Tibial nerve (tissue), 4 donors: ENCODE measurements at regions not wholly inside any gene's neighbourhood (a gene's known extent, or its start where the extent isn't known, plus 50 kb on each side); places are given as distances from the start of the nearest gene placed in this dataset.

Experiments used
- DNase-seq, 2 donors: peaks; one replicate each; pipeline ENCODE4 v3.0.0-alpha.2; 2019; ENCODE audit warnings: low spot score in 2 of 2
- H3K27ac ChIP-seq, 4 donors: fragments of 200-600 bp; sonication (generic) in 3 of 4; one replicate each; pipeline ENCODE4 v1.5.1; 2017 to 2019; ENCODE audit warnings: mild to moderate bottlenecking in 1 of 4
- H3K27me3 ChIP-seq, 2 donors: fragments of 200-600 bp; sonication (generic) in 1 of 2; one replicate each; pipeline versions ENCODE4 v1.5.1 to v1.6.0; 2017 to 2019
- H3K36me3 ChIP-seq, 3 donors: fragments of 200-600 bp; sonication (generic); one replicate each; pipeline ENCODE4 v1.5.1; 2018 to 2019
- H3K4me1 ChIP-seq, 4 donors: fragments of 200-600 bp; sonication (generic) in 3 of 4; one replicate each; pipeline ENCODE4 v1.5.1; 2017 to 2019
- H3K4me3 ChIP-seq, 4 donors: fragments of 200-600 bp; sonication (generic) in 3 of 4; one replicate each; pipeline ENCODE4 v1.5.1; 2017 to 2019; ENCODE audit warnings: mild to moderate bottlenecking in 1 of 4, moderate library complexity in 1 of 4
- H3K9me3 ChIP-seq, 4 donors: fragments of 200-600 bp; sonication (generic) in 3 of 4; one replicate each; pipeline ENCODE4 v1.5.1; 2017 to 2019
- CTCF ChIP-seq, 5 experiments: fragments of 200-600 bp in 3 of 5; fragments of 450-650 bp in 2 of 5; sonication (generic) in 3 of 5; IDR thresholded peaks; one replicate each; pipeline ENCODE4 v1.5.1; 2016 to 2019; ENCODE audit warnings: antibody characterized with exemption in 5 of 5, mild to moderate bottlenecking in 3 of 5, moderate library complexity in 2 of 5
- EP300 ChIP-seq, 2 donors: sonication (generic); formaldehyde crosslinking; IDR thresholded peaks; one replicate each; pipeline ENCODE4 v1.6.1; 2017; ENCODE audit warnings: antibody characterized with exemption in 2 of 2, mild to moderate bottlenecking in 1 of 2
- POLR2A ChIP-seq, 2 donors: fragments of 450-650 bp; IDR thresholded peaks; one replicate each; pipeline ENCODE4 v1.6.1; 2017; ENCODE audit warnings: antibody characterized with exemption in 2 of 2, mild to moderate bottlenecking in 2 of 2, moderate library complexity in 2 of 2
- WGBS, 2 donors: methylation state at CpG; one replicate each; pipeline ENCODE4 v1.1.5; 2018; 5-methylcytosine and 5-hydroxymethylcytosine counted together

GRCh38 chr9:81237565-81238231, 451.6 kb downstream of the TLE1 start:
- TF ChIP-seq CTCF (IDR thresholded peaks at IDR 0.05) (no peak), EP300 (IDR thresholded peaks at IDR 0.05) (no peak), POLR2A (IDR thresholded peaks at IDR 0.05) (no peak)
- H3K36me3 ChIP-seq: no peaks in the 10 kb centered on the region
- no peaks in the 10 kb centered on the region for H3K9me3 ChIP-seq
- DNase-seq: no peak
- no peak overlapping the region for H3K4me3 ChIP-seq
- WGBS, 2 donors: 82 to 85% methylated on average over 3 of the region's 3 CpGs
- H3K4me1 ChIP-seq: no peaks in the 10 kb centered on the region
- no peak overlapping the region for H3K27ac ChIP-seq
- no peaks in the 10 kb centered on the region for H3K27me3 ChIP-seq

- H3K4me1 ChIP-seq: no peaks in the 10 kb centered on the region
- no peak for DNase-seq
- no peaks in the 10 kb centered on the region for H3K27me3 ChIP-seq
- no peaks in the 10 kb centered on the region for H3K9me3 ChIP-seq
- no peak overlapping the region for H3K27ac ChIP-seq
- H3K4me3 ChIP-seq: no peak overlapping the region
- no peaks in the 10 kb centered on the region for H3K36me3 ChIP-seq
- 77 to 78% methylated on average over 6 of the region's 6 CpGs for WGBS, 2 donors
- TF ChIP-seq CTCF (IDR thresholded peaks at IDR 0.05): no peak
- TF ChIP-seq EP300 (IDR thresholded peaks at IDR 0.05): no peak
- TF ChIP-seq POLR2A (IDR thresholded peaks at IDR 0.05): no peak
Observed at GRCh38 chr9:81234924-81235610, 454.3 kb downstream of the TLE1 start.

- 2 to 53% methylated on average over 1 of the region's 1 CpG for WGBS, 2 donors
- H3K27me3 ChIP-seq: no peaks in the 10 kb centered on the region
- no peaks in the 10 kb centered on the region for H3K9me3 ChIP-seq
- H3K4me1 ChIP-seq: no peaks in the 10 kb centered on the region
- no peak for TF ChIP-seq POLR2A (IDR thresholded peaks at IDR 0.05)
- TF ChIP-seq EP300 (IDR thresholded peaks at IDR 0.05): no peak
- no peak for TF ChIP-seq CTCF (IDR thresholded peaks at IDR 0.05)
- H3K27ac ChIP-seq: no peak overlapping the region
- DNase-seq: no peak
- no peaks in the 10 kb centered on the region for H3K36me3 ChIP-seq
- H3K4me3 ChIP-seq: no peak overlapping the region
Observed at GRCh38 chr9:81231011-81231410, 458.3 kb downstream of the TLE1 start.

DNA sequence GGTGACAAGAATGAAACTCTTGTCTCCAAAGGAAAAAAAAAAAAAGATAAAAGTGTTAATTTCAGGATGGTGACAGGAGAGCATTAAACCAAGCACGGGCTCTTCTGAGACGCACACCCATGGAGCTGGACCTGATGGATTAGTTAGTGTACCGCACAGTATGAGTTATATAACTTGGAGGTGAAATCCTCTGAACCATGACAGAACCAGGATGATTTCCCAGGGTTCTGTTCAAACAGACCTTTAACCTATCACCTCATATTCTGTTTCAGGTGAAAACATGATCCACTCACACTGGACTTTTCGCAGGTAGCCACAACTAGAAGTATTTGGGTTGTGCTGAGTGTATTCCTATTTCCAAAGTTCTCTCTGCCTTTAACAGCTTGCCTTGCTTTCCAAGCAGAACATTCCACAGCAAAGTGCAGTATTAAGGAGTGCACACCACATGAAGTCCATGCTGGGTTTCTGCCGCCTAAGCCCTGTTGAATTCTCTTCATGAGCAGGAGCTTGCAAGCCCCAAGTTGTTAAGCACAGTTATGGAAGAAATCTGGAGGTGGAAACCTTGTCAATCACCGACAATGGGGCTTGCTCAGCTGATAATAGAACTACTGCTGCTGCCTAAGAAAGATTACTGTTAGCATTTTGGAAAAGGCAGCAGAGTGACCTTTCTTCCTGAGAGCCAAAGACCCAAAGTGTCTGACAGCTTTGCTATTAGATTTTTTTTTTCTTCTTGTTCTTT, 461.7 kb downstream of the TLE1 start:
- Histone ChIP-seq H3K36me3 (no peaks in the 10 kb centered on the region), H3K4me3 (no peak overlapping the region), H3K27me3 (no peaks in the 10 kb centered on the region), H3K9me3 (no peaks in the 10 kb centered on the region), H3K27ac (no peak overlapping the region), H3K4me1 (no peaks in the 10 kb centered on the region)
- WGBS, 2 donors: 87 to 90% methylated on average over 6 of the region's 6 CpGs
- no peak for DNase-seq
- no peak for TF ChIP-seq CTCF (IDR thresholded peaks at IDR 0.05)
- no peak for TF ChIP-seq POLR2A (IDR thresholded peaks at IDR 0.05)
- no peak for TF ChIP-seq EP300 (IDR thresholded peaks at IDR 0.05)

DNA sequence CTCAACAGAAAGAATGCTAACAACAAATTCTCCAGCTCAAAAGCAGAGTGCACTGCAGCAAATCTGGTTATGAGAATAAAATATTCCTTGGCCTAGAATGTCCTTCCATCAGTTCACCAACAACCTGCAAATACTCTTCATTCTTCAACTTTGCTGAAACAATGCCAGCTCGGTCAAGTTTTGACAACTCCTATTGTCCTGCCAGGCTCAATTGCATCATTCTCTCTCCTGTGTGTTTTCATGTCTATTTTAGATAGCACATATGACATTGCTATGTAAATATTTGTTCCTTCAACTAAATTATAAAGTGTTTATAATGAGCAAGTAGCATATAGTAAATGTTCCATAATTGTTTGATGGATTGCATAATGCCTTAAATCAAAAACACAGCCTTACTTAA, 463.8 kb downstream of the TLE1 start:
- Histone ChIP-seq H3K27ac (no peak overlapping the region), H3K9me3 (no peaks in the 10 kb centered on the region), H3K36me3 (no peaks in the 10 kb centered on the region), H3K4me3 (no peak overlapping the region), H3K27me3 (no peaks in the 10 kb centered on the region), H3K4me1 (no peaks in the 10 kb centered on the region)
- no peak for TF ChIP-seq EP300 (IDR thresholded peaks at IDR 0.05)
- TF ChIP-seq POLR2A (IDR thresholded peaks at IDR 0.05): no peak
- no peak for TF ChIP-seq CTCF (IDR thresholded peaks at IDR 0.05)
- no peak for DNase-seq
- 76 to 78% methylated on average over 1 of the region's 1 CpG for WGBS, 2 donors
